ENCODE measurements at regions not wholly inside any gene's neighbourhood (a gene's known extent, or its start where the extent isn't known, plus 50 kb on each side); places are given as distances from the start of the nearest gene placed in this dataset.
"Not testable (repeated sequence)": the region's sequence is repeated elsewhere in the genome, so short reads cannot be mapped to it uniquely, and the experiment has no call there.

DNA sequence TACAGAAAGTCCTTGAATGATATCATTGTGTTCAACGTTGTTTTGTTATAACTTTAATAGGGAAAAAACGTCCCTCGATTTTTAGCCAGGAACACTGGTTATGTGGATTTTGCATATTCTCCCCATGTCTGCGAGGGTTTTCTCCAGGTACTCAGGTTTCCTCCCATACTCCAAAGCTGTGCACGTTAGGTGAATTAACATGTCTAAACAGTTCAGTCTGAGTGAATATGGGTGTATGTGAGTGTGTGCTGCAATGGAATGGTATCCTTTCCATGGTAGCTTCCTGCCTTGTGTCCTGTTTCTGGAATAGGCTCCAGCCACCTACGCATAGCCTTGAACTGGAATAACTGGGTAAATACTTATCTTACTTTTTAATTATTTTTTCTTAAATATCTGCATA, 810.8 kb upstream of the ATXN7L3B start:
- DNase-seq, result no peak

DNA sequence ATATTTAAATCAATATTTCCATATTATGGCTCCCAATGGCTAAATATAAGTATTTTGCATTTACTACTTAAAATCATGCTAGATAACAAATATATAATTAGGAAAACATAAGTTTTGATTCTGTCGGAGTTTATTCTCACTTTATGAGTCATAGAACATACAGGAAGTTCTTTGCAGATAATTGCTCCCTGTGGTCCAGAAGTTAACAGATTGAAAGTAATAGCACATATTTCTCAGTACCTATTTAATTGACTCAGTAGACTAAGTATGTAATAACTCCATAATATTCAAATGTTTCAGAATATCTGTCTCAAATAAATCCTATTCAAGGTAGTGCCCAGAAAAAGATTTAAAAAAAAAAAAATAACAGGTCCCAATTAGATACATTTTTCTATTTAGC, 806.0 kb upstream of the ATXN7L3B start:
- no peak for DNase-seq

DNA sequence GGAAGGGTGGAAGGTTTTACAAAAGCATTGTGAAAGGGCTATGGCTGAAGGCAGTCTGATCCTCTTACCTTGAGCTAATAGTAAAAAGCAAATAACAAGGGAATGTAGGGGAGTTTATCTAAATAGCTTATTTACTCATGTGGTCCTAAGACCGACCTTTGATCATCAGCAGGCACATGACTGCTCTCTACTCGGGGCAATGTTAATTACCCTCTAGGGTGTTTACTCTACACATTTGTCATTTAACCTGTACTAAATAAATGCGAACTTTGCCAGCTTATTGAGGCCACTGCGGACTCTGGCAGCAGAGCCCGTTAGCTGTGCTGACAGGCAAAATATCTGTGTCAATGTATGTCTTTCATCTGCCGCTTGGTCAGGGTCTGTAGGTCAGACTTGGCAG, 768.3 kb upstream of the ATXN7L3B start:
- no peak for DNase-seq

DNA sequence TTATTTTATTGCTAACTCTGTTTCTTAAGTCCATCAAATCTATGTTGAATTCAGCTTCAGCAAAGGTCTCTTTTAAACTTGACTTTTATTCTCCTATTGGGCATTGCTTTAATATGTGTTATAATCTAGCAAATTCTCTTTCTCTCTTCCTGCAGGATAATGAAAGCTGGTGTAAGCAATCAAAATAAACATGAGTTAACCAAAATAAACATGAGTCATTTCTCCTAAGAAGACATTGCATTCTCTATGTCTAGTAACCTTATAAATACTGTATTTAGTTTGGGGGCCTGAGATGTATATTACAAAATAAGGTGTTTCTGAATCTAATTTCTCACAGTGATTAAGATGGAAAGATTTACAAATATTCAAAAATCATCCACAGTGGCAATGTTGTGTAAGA, 739.1 kb upstream of the ATXN7L3B start:
- DNase-seq, result no peak

DNA sequence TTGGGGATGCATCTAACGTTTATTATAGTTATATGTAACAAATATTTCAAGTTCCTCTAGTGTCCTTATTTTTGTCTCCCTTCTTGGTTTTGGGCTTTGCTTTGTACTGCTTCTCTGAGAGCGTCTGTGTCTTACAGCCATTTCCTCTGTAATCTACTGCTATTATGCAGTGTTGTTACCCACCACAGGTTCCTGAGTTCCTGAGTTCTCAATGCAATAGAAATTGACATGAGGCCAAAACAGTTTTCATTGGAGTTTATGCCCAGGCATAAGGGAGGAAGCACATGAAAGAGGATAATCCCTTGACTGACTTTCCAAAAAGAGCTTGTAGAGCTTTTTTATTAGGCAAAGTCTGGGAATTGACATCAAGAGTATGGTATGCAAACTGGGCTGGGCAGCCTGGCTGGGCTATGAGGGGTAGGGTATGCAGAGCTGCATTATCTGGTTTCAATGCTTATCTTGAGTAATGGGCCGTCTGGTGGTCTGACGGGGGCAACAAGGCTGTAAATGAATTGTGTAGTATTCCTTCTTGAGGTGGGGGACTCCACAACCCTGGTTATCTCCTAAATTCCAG, 722.5 kb upstream of the ATXN7L3B start:
- no peak for DNase-seq

DNA sequence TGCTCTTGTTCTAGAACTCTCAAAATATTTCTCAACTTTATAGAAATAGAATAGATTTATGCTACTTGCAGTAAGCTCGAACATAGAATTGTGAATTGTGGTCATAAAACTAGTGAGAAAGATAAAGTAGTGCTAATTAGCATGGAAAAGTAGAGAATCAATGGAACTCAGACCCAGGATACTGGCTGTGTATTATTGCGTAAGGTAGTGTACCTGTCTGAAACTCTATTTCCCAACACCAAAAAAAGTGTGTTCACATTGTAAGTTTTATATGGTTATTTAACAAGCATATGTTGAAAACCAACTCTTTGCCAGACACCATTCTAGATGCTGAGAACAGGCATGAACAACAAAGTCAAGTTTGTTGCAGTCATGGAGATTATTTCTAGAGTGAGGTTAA, 720.5 kb upstream of the ATXN7L3B start:
- no peak for DNase-seq

DNA sequence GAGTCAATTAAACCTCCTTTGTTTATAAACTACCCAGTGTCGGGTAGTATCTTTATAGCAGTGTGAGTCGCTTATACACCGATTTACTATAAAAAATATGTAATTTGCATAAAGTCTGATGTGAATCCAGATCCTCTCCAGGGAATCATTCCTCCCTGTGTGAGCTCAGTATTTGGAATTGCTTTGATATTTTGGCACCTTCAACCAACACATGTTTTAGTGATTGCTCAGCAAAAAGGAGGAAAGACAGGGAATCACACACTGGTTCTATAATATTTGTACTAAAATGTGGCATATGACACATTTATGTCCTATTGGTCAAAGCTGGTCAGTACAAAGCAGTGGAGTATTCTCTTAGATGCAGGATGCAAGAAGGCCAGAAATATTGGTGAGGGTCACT, 703.9 kb upstream of the ATXN7L3B start:
- DNase-seq, result no peak

DNA sequence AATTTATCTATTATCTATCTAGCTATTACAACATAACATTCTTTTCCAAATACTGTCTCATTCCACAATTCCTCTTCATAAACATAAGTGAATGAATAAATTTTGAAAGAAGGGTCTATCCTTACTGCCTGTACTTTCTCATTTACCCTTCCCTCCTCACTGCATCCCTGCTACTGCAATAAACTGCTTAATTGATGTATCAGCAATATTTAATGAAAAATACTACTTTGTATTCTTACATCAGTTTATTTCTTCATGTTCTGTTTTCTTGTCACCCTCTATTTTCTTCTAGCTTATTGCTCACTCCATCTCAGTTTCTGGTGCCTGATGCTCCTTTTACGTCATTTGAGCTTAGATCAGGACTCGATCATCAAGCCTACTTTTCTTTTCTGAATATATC, 695.7 kb upstream of the ATXN7L3B start:
- DNase-seq, result no peak

DNA sequence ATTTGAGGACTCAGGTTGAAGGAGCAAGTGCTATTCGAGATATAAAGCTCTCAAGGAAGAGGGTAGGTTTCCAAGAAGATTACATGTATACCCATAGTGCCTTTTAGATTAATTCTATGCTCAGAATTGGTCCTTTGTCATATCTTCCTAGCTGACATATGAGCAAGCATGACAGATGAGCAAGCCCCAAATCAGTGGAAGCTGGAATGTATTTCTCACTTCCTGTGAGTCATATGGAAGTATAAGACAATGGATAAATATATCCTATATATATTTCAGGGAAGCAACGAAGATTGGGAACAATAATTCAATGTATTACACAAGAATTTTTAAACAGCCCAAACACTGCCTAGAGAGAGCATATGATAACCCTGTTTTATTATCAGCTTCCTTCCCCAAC, 674.1 kb upstream of the ATXN7L3B start:
- no peak for DNase-seq

DNA sequence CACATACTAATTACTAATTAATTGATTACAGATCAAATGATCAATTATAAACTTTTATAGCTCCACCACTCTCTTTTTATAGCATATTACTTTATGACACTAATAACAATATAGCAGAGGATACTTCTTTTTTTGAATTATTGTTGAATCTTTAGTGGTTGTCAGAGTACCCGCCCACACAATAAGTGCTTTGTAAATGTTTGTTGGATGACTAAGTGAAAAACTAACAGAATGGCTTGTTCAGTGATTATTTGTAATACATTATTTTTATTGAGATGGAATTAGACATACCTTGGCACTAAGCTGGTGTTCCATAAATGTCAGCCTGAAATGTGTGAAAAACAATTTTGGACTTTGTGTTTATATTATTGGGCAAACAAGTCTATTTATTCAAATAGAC, 670.5 kb upstream of the ATXN7L3B start:
- DNase-seq, result no peak

DNA sequence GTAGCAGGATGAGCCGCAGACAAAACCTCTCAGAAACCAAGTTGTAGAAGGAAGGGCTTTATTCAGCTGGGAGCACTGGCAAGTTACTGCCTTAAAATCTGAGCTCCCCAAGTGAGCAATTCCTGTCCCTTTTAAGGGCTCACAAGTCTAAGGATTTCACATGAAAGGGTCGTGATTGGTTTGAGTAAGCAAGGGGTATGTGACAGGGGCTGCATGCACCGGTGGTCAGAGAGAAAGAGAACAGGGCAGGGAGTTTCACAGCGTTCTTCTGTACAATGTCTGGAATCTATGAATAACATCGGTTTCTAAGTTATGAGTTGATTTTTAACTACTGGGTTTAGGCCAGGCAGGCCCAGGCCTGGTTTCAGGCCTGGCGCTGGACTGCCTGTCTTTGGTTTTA, 660.3 kb upstream of the ATXN7L3B start:
- not testable (repeated sequence) for DNase-seq

DNA sequence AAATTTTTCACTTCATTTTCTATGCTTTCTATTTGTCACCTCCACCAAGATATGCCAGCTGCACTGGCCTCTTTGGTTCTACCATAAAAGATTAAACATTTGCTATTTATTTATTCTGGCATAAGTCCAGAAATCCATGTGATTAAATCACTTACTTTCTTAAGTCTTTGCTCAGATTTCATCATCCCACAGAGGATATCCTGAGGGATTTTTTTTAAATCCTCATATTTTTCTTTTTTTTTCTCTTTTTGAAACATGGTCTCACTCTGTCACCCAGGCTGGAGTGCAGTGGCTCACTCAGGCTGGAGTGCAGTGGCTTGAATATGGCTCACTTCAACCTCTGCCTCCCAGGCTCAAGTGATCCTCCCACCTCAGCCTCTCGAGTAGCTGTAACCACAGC, 645.4 kb upstream of the ATXN7L3B start:
- DNase-seq, result no peak

DNA sequence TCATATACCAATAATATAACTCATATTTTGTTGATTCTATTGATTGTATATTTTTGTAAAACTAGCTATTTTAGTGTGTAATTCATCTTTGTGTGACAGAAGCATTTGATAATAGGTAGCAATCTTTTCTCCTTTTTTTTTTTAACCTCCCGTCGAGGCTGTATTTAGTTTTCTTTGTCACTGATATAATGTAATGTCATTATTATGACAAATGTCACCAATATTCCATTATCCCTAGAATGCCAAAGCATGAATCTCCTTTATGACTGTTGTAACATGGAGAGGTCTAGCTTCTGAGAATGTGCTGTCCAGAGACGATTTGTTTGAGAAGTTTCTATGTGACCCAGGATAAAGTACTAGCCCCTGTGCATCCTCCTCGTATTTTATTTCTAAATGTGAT, 639.0 kb upstream of the ATXN7L3B start:
- no peak for DNase-seq

DNA sequence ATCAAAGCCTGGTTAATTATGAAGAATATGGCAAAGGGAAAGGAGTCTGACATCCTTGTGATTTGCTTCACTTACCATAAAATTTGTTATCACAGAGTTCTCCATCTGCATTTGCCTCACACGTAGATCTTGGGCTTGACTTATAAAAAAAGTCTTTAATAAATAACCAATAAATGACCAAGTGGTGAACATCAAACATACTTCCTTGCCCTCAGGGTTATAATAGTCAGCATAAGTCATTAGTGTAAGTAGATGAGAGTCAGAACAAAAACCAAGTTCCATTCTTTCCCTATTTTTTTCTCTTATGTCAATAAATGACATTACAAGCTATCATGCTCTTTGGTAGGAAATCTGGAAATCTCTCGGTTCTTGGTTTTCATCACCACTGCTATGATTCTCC, 635.4 kb upstream of the ATXN7L3B start:
- DNase-seq, result no peak

DNA sequence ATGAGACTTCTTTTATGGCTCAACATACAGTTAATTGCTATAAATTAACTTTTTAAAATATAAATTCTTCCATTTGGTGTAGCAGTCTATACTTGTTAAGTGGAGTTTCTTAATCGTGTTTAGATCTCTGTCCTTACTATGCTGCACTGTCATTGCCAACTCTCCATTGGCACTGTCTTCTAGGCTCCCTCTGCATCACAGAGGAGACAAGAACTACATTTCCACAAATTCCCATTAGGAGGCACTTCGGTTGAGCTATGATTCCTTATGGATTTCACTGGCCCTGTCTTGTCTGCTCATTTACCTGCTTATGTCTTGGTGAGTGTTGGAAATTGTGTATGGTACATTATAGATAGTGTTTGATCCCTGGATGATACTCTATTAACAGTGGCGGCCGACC, 630.9 kb upstream of the ATXN7L3B start:
- DNase-seq, result no peak

DNA sequence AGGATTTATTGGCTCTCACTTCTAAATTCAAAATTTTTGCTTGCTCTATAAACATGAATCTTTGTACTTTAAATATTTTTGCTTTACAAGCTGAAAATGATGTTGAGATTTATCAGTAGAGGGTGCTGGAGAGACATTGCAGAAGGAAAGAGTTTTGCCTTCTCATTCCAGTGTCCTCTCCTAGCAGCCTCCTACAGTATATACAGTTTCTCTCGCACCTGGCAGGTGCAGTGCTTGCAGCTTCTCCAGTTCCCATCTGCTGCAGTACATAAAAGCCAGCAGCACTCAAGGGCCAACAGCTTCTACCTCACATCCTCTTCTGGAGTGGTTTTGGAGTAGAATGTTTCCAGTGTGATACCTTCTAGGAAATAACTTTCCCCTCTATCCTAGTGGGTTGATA, 601.8 kb upstream of the ATXN7L3B start:
- DNase-seq, result peak; percentile 96

DNA sequence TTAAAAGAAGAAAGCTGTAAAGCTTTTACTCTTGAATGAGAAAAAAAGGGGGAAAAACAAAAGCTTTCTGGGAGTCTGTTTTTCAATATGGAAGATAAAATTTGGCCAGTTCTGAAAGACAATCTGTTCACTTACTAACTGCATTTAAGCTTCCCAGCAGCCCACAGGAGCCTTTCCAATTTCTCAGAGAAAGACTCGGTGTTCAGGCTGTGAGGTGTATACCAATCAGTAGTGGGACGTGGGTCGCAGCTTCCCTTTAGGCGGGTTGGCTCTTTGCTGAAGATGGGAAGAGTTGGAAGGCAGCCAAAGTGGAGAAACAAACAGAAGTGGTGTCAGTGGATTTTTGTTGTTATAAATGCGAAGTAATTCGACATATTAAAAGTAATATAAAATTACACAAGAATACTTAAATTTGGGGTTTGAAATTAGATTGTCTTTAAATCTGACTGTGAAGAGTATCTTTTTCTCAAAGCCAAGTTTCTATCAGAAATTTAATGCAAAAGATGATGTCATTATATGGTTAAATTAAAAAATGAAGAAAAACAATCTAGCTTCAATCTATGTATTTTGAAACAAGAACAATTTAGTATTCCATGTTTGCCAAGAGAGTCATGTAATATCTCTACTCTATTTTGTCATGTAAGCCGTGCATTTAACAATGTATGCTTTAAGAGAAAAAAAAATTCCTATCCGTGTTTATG, 590.2 kb upstream of the ATXN7L3B start:
- no peak for DNase-seq

DNA sequence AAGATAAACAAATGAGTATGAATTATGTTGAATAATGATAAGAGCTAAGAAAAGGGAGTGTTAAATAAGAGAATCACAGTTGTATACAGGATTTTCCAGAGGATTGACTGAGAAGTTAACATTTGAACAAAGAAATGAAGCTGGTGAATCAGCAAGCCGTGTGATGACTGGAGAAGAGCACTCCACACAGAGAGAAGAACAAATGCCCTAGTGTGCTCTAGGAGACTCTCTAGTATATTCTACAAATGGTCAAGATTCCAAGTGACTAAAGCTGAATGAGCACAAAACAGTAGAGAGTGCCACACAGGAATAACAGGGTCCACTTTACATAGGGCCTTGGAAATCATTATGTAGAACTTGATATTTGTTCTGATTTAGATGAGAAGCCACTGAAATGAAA, 587.1 kb upstream of the ATXN7L3B start:
- no peak for DNase-seq

DNA sequence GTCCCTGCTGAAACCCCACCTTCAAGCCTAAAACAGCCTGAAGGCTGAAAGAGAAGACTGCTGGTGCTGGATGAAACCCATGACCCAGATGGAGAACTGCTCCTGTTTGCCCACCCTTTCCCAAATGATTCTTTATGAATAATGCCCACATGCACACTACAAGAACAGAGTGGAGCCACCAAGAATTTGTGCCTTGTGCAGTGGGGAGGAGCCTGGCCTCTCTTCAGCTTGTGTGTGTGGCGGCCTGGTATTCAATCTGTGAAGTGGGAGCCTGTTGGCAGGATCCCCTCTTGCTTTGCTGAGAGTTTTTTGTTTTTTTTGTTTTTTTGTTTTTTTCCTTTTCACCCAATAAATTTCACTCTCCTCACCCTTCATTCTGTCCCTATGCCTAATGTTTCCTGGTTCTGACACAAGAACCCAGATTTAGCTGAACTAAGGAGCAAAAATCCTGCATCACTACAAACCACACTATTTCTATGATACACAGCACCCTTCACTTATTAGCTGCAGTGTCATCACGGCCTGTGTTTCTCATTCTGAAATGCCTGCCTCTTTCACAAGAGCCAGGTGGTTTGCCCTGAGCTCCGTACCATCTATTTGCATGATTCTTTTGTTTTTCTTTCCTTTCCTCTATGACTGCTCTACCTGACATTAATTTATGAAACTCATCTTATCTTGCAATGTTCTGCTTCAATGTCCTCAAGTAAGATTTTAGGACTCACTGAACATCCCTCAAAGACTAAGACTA, 585.5 kb upstream of the ATXN7L3B start:
- no peak for DNase-seq

DNA sequence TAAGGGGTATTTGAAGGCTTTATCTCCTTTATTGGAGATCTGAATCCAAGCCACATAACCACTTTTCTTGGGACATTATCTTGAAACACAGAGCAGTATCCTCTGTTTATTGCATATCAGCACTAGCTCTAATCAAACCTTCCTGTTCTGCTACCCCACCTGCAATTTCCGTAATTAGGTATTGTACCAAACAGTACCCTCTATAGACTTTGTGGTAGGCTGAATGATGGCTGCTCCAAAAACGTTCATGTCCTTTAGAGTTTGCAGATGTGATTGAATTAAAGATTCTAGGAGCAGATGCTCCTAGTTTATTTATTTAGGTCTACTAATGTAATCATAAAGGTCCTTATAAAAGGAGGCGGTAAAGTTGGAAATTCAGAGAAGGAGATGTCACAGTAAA, 573.0 kb upstream of the ATXN7L3B start:
- no peak for DNase-seq

DNA sequence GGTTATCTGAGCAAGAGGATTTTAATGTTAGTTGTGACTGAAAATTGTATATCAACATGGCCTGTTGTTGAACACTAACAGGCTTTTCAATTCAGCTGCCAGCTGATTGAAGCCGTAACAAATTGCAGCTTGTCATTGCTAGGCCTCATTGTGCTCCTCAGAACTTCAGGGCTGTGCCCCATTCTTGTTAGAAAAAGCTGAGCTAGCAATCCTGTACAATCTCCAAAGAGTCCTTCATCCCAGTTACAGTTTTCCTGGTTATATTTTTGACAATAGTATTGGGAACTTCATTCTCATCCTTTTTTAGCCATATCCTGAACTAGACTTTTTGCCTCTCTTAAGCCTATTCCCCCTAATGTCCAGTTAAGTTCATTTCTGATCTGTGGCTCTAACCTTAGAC, 564.1 kb upstream of the ATXN7L3B start:
- no peak for DNase-seq

DNA sequence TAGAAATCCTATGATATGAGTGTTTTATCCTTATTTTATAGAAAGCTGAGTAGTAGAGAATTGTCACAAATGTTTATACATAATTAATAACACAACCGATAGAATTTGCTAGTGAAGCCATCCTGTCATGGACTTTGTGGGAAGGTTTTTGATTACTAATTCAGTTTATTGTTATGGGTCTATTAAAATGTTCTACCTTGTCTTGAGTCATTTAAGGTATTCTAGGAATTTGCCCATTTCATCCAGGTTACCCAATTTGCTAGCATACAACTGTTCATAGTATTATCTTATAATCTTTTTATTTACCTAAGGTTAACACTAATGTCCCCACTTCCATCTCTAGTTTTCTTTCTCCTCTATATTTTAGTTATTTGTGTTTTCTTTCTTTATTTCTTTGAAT, 553.1 kb upstream of the ATXN7L3B start:
- no peak for DNase-seq

DNA sequence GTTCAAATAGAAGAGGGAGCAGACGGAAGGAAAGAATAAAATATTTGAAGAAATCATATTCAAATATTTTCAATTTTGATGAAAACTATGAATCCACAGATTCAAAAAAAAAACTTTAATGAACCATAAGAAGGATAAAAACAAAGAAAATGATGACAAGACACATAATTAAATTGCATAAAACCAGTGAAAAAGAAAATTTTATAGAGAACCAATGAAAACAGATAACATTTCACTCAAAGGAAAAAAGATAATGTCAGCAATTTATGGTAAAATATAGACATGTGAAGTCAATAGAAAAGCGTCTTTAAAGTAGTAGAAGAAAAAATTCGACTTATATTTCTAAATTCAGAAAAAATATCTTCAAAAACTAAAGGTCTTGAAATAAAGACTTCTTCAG, 546.5 kb upstream of the ATXN7L3B start:
- DNase-seq, result no peak

DNA sequence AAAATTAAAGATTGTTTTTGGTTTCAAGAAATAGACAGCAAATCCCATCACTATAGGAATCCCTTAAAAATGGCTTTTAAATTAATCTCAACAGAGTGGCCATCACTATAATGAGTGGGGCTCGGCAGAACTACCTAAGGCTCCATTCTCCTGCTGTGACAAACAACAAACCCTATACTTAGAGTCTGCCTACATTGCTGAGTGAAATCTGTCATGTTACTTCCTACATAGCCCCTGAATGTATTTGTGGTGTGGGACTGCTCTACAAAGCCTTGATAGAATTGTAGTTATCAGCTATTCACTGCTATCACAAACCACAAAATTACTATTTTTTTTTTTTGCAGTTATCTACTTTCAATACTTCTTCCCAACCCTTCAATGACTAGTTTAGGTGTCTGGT, 538.7 kb upstream of the ATXN7L3B start:
- no peak for DNase-seq

DNA sequence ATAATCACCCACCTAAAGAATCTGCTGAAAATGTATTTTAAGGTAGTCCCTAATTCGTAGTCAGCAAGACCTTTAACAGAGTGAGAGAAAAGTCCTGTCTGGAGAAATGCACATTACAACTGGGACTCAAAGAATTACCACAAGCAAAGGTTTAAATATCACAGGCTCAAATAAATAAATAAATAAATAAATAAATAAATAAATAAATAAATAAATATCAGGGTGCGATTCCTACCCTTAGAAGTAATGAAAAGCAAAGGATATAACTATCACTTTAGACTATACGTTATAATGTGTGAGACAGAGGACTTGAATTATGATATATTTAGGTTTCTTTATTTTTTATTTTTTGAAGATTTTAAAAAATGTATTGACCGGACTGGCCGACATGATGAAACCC, 522.5 kb upstream of the ATXN7L3B start:
- DNase-seq, result no peak

All from NCI-H510A (cell line).